HL-60/S4 treated with retinoic acid at 250 ng/mL for 4 days and 3 days (cell line): ENCODE measurements at regions not wholly inside any gene's neighbourhood (a gene's known extent, or its start where the extent isn't known, plus 50 kb on each side); places are given as distances from the start of the nearest gene placed in this dataset.
"Not testable (repeated sequence)": the region's sequence is repeated elsewhere in the genome, so short reads cannot be mapped to it uniquely, and the experiment has no call there.

Experiments
- in situ Hi-C: fragments of 300-500 bp; cut with MboI; formaldehyde crosslinking; loops from 2 replicates; pipeline ENCODE4 v1.7.0; 2022; ENCODE audit warnings: low sequenced_read_pairs

GRCh38 chr10:28986117-28986792, 302.6 kb upstream of the LYZL1 start:
- in situ Hi-C loops = no loop called here

DNA sequence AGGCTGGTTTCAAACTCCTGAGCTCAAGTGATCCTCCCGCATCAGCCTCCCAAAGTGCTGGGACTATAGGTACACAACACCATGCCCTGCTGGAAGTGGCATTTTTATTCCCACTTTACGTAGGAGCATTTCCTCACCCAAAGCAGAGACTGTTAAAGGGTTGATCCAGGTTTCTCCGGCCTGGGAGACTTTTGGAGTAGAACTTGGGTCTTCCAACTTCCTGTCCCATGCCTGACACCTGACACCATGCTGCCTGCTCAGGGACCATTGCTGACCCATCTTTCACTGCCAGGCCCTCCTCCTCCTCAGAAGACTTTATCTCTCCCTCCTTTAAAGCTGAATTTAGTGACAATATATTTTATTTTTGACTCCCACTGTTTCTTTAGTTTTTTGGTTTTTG, 302.0 kb upstream of the LYZL1 start:
- in situ Hi-C loops = no loop called here

DNA sequence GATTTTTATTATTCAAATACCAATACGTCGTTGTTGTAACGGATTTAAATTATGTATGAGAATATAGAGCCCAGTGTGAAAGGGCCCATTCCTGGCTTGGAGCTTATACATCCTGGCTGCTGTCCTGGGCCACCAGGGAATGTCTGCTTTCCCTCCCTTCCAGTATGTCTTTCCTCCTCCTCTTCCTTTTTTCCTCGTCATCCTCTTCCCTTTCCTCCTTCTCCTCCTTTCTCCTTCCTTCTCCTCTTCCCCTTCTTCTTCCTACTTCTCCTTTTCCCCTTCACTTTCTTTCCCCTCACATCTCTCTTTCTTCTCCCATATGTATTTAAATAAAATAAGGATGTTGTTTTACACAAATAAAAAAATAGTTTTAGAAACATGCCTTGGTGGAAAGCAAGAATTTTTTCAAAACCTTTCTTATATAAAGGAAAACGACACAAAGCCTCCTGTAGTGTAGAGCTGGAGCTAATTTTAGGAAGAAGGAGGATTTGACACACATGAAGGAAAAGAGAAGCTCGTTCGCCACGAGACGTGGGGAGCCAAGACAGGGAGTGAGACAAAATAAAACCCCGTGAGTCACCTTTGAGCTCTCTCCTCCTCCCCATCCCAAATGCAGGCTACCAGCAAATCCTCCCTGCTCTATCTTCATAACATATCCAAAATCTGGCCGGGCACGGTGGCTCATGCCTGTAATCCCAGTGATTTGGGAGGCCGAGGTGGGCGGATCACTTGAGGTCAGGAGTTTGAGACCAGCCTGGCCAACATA, 301.1 kb upstream of the LYZL1 start:
- in situ Hi-C loops = no loop called here

DNA sequence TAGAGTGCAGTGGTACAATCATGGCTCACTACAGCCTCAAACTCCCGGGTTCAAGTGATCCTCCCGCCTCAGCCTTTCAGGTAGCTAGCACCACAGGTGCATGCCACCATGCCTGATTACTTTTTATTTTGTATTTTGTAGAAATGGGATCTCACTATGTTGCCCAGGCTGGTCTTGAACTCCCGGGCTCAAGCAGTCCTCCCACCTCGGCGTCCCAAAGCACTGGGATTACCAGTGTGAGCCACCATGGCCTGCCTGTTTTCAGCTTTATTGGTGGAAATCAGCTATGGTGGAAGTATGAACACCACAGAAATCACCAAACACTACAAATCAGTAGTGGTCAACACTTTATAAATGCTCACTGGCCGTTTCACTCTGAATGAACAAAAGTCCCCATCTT, 299.9 kb upstream of the LYZL1 start:
- in situ Hi-C loops = no loop called here

DNA sequence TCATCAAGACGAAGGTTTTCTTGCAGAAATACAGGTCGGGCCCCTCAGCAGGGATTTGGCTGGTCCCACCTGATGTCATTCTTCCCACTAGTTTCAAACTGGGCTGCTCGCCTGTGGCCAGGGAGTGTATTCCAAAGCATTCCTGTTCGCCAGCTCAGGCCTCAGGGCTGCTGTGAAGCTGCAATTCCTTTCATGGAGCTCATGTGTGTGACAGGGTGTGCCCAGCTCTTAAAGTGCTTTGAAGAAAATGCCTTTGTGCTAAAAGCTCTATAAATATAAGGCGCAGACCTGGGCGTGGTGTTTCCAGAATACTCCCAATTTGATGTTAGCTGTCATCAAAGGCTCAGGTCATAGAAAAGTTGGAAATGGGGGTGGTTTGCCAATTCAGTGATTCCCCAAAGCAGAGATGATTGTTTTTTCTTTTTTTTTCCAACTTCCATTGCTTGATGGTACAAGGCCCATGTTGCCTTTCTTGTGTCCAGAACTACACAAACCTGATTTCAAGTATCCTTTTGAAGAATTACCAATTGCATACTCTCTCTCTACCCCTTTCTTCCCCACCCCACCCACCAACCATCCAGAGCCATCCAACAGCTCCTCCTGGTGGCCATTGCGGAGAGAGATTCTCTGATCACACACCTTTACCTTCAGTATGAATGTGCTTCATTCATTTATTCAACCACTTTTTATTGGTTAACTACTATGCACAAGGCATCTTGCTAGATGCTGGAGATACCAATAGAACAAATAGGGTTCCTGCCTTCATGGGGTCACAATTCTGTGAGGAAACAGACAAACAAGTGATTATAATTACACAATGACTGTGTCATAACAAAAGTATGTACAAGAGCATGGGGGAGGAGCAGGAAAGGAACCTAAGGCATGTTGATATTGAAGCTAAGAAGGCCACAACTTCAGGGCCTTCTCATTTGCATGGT, 297.3 kb upstream of the LYZL1 start:
- in situ Hi-C loops = loop anchor here (5.0 kb wide), 1 partner anchor 324 kb away; no protein-coding TSS in a partner anchor

DNA sequence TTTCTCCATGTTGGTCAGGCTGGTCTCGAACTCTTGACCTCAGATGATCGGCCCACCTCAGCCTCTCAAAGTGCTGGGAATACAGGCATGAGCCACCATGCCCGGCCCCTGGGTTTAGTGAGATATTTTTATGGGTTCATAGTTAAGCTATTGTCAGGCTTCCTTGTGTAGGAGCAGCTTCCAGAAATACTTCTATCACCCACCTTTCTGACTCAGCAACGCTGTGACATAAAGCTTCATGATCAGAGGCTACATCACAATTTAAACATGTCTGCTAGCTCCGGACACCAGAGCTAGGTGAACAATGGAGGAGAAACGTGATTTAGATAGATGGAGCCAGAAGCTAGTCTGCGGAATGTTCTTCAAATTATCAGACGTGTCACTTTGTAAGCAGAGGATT, 295.8 kb upstream of the LYZL1 start:
- in situ Hi-C loops = loop anchor here (5.0 kb wide), 1 partner anchor 326 kb away; no protein-coding TSS in a partner anchor

DNA sequence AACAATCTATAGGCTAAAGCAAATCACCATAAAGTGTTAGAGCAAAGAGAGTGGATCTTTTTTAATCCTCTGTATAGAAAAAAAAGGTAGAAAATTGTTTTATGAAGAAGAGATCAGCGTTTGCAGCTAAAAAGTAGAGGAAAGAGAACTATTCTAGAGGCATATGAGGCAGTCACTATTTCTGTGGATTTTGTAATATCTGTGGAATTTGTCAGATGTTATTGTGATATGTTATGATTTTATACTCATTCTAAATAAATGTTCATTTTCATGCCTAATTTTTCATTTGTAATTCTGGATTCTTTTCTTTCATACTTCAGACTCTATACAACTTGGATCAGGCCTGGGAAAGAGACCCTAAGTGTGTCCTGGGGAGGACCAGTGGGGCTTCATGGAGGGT, 295.0 kb upstream of the LYZL1 start:
- in situ Hi-C loops = loop anchor here (5.0 kb wide), 1 partner anchor 327 kb away; no protein-coding TSS in a partner anchor

- in situ Hi-C loops = loop anchor here (5.0 kb wide), 1 partner anchor 328 kb away; no protein-coding TSS in a partner anchor
Observed at GRCh38 chr10:28994802-28995201, 294.1 kb upstream of the LYZL1 start.

DNA sequence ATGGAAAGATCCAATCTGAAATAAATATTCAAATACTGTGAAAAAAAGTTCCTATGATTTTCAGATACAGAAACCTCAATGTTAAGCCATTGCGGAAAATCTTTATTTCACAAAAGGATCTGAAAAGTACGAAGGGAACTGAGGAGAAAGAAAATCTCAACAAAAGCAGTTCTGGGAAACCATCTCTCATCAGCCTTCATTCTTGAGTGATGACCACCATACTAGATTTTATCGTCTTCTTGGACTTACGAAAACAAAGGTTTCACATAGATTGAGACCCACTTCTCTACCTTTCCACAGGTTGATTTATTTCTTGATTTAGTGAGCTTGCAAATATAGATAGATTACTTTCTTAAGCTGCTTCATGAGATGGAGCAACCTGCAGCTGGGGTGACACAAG, 293.4 kb upstream of the LYZL1 start:
- in situ Hi-C loops = no loop called here

DNA sequence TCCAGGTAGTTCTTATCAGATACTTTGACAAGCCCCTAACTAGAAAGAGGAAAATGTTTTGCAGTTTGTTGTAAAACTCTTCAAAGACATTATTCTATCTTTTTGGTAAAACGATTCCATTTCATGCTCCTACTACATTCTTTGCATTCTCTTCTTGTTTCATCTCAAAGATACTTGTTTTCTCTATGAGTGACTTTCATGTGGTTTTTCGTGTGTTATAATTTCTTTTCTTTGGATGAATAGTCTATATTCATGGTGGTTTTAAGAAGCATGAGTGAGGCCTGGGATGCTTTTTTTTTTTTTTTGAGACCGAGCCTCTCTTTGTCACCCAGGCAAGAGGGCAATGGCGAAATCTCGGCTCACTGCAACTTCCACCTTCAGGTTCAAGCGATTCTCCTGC, 292.5 kb upstream of the LYZL1 start:
- in situ Hi-C loops = no loop called here

DNA sequence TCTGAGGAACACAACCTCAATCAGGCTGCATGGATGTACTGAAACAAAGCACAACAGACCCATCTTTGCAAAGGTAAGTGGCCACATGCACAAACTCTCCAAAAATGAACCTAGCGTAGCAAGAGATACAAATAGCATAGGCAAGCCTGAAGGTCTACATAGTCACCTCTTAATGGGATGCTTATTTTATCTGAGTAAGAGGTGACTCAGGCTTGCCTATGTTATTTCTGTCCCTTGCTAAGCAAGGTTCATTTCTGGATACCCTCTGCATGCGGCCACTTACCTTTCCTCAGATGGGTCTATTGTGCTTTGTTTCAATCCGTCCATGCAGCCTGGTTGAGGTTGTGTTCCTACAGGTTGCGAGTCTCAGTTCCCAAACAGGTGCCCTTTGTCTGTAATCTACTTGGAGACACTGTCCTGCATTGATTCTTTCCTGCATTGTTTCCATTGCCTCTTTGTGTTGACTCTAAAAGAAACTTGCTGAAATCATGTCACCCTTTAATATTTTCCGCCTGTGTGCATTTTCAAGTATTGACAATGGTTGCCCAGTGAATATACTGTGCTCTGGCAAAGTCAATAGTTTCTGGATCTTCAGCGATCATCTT, 291.8 kb upstream of the LYZL1 start:
- in situ Hi-C loops = no loop called here

DNA sequence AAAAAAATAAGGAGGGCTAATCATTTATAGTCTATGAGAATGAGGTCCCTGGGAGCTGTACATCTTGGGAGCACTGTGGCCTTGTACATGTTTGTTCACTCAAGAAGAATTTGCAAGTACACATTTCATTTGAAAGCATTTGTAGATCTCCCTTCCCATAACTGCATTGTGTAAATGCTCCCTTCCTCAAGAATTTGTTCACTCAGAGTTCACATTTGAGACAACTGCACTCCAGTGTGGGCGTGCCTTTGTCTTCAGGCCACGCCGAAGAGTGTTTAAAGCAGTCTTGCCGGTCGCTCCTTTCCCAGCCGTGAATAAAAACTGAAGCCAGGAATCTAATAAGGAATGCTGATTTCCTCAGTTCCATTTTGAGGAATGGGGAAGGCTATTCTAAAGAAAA, 291.1 kb upstream of the LYZL1 start:
- in situ Hi-C loops = no loop called here

- in situ Hi-C loops = no loop called here
Observed at GRCh38 chr10:29001801-29002200, 287.1 kb upstream of the LYZL1 start.

- in situ Hi-C loops = not testable (repeated sequence)
Observed at GRCh38 chr10:29003014-29003413, 285.9 kb upstream of the LYZL1 start.

- in situ Hi-C loops = no loop called here
Observed at GRCh38 chr10:29005988-29006387, 282.9 kb upstream of the LYZL1 start.

GRCh38 chr10:29007370-29007747, 281.5 kb upstream of the LYZL1 start:
- in situ Hi-C loops = no loop called here

GRCh38 chr10:29007748-29008610, 280.9 kb upstream of the LYZL1 start:
- in situ Hi-C loops = no loop called here

- in situ Hi-C loops = no loop called here
Observed at GRCh38 chr10:29009464-29009863, 279.4 kb upstream of the LYZL1 start.

DNA sequence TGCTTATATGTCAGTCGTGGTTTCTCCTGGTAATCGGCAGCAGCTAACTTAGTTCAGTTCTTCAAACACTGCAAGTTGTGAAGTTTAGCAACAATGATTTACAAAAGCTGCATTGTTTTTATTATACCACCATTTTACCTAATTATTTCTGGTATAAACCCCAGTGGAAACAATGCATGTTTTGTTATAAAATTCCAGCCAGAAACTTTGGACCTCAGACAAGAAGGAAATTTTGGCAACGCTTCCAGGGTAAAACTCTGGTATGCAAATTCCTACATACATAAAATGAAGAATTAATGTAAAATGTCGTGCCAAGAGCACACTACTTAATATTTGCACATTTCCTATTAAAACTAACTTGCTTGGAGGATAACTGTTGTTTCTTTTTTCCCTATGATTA, 277.4 kb upstream of the LYZL1 start:
- in situ Hi-C loops = no loop called here
